ENCODE measurements at regions not wholly inside any gene's neighbourhood (a gene's known extent, or its start where the extent isn't known, plus 50 kb on each side); places are given as distances from the start of the nearest gene placed in this dataset.

DNA sequence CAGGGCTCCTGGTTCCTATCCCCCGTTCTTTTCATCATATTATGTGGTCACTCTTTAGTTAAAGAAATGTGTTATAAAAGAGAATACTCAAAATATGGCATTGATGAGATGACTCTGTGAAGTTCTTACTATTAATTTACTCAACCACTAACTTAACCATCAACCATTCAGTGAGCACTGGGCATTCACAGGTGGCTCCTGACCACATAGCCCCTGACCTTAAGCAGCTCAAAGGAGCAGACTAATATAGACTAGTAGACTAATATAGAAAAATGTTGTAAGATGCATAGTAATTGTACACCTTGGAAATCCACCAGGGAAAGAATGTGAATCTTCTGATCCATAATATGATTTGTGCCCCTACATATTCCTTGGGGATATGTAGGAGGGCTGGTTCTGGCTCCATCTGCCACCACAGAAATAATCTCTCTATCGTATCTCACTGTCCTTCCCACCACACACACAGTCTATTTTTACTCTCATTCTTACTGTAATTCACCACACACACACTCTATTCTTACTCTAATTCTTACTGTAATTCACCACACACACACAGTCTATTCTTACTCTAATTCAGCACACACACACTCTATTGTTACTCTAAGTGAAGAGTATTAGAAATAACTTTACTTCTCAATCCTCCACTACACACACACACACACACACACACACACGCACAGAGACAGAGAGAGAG is 188.9 kb upstream of the ITGA4 start:
- Histone ChIP-seq H3K4me3 (no peak overlapping the region), H3K9me3 (no peaks in the 10 kb centered on the region), H3K36me3 (no peaks in the 10 kb centered on the region), H3K4me1 (no peaks in the 10 kb centered on the region), H3K27me3 (no peaks in the 10 kb centered on the region), H3K27ac (no peak overlapping the region)
- TF ChIP-seq, protein P1, sequence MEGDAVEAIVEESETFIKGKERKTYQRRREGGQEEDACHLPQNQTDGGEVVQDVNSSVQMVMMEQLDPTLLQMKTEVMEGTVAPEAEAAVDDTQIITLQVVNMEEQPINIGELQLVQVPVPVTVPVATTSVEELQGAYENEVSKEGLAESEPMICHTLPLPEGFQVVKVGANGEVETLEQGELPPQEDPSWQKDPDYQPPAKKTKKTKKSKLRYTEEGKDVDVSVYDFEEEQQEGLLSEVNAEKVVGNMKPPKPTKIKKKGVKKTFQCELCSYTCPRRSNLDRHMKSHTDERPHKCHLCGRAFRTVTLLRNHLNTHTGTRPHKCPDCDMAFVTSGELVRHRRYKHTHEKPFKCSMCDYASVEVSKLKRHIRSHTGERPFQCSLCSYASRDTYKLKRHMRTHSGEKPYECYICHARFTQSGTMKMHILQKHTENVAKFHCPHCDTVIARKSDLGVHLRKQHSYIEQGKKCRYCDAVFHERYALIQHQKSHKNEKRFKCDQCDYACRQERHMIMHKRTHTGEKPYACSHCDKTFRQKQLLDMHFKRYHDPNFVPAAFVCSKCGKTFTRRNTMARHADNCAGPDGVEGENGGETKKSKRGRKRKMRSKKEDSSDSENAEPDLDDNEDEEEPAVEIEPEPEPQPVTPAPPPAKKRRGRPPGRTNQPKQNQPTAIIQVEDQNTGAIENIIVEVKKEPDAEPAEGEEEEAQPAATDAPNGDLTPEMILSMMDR (IDR thresholded peaks at IDR 0.05): no peak
- no peak for DNase-seq
- intact Hi-C loops (cut with DNase I; ENCODE audit: low total_unique reads): no loop called here

DNA sequence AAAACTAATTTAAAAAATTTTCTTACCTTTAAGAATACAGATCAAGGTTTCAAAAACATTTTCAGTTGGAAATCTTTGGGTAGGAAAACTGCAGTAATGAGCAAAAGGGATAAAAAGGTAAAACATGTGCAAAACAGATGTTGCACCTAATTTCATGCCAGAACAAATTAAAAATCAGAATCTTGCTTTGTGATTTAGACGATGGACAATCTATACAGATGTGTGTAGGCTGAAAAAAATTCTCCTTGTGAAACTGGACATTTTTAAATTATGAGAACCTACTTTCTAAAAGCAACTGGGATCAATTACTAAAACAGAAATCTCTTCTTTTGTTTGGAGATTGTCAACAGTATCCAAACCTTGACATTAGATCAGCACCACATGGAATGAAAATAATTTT is 183.2 kb upstream of the ITGA4 start:
- Histone ChIP-seq H3K27me3 (no peaks in the 10 kb centered on the region), H3K4me1 (no peaks in the 10 kb centered on the region), H3K27ac (no peak overlapping the region), H3K4me3 (no peak overlapping the region), H3K9me3 (no peaks in the 10 kb centered on the region), H3K36me3 (no peaks in the 10 kb centered on the region)
- TF ChIP-seq, protein P1 (IDR thresholded peaks at IDR 0.05): no peak
- DNase-seq: no peak
- intact Hi-C loops (cut with DNase I; ENCODE audit: low total_unique reads): no loop called here

DNA sequence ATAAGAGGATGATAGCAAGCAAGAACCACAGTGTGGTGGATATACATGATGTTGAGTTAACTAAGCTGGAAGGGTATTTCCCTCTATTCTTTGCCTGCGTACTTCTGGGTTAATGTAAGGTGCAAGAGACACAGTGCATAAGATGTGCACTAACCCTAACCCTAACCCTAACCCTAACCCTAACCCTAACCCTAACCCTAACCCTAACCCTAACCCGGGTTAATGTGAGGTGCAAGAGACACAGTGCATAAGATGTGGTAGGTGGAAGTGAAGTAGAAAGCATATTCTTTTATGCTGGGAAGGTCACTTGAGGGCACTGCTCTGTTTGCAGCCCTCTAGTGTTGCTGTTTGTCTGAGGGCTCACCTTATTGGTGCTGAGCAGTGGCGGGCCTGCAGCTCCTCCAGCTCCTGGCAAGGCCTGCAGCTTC is 181.5 kb upstream of the ITGA4 start:
- Histone ChIP-seq H3K4me3 (no peak overlapping the region), H3K36me3 (no peaks in the 10 kb centered on the region), H3K27me3 (no peaks in the 10 kb centered on the region), H3K4me1 (no peaks in the 10 kb centered on the region), H3K27ac (no peak overlapping the region), H3K9me3 (no peaks in the 10 kb centered on the region)
- DNase-seq: no peak
- intact Hi-C loops (cut with DNase I; ENCODE audit: low total_unique reads): no loop called here
- TF ChIP-seq, protein P1 (IDR thresholded peaks at IDR 0.05): no peak

DNA sequence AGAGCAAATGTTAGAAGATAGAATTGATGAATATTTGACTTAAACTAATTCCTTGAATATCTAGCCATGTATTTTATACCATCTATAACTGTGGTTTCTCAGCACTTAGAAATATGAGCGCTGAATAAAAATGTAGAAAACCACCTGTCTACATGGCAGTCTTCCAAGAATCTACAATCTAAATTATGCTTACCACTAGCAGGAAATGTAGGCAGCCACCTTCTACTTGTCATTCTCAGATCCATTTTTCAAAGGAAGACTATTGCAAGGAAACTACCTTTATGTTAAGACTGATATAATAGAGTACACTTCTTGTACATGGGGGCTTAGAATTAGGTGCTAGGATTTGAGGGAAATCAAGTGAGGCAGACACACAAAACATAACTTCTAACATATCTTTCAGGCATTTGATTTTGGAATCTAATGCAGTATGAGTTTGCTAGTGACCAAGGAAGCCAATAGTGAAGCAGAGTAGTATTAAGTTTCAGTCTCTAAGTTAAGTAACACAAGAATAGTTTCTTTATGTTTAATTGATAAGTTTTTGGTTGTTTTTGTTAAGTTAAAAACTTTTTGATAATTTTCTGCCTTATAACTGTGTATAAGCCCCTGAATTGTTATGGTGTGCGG is 175.9 kb upstream of the ITGA4 start:
- intact Hi-C loops (cut with DNase I; ENCODE audit: low total_unique reads): no loop called here
- TF ChIP-seq, protein P1 (IDR thresholded peaks at IDR 0.05): no peak

DNA sequence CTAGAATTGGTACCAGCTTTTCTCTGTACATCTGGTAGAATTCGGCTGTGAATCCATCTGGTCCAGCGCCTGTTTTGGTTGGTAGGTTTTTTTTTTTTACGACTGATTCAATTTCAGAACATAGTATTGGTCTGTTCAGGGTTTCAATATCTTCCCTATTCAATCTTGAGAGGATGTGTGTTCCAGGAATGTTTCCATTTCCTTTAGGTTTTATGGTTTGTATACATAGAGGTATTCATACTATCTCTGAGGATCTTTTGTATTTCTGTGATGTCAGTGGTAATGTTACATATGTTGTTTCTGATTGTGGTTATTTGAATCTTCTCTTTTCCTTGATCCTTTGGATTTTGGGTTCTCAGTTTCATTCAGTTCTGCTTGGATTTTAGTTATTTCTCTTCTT is 172.1 kb upstream of the ITGA4 start:
- intact Hi-C loops (cut with DNase I; ENCODE audit: low total_unique reads): no loop called here
- TF ChIP-seq, protein P1 (IDR thresholded peaks at IDR 0.05): no peak
- H3K9me3 ChIP-seq: no peaks in the 10 kb centered on the region
- no peak overlapping the region for H3K27ac ChIP-seq
- H3K4me1 ChIP-seq: no peaks in the 10 kb centered on the region
- no peaks in the 10 kb centered on the region for H3K27me3 ChIP-seq
- no peaks in the 10 kb centered on the region for H3K36me3 ChIP-seq
- H3K4me3 ChIP-seq: no peak overlapping the region
- DNase-seq: no peak

More for the DNA sequence above, 175.9 kb upstream of the ITGA4 start:
- Histone ChIP-seq H3K36me3 (no peaks in the 10 kb centered on the region), H3K4me1 (no peaks in the 10 kb centered on the region), H3K27me3 (no peaks in the 10 kb centered on the region), H3K9me3 (no peaks in the 10 kb centered on the region), H3K27ac (no peak overlapping the region), H3K4me3 (no peak overlapping the region)
- no peak for DNase-seq

Measured in tibial artery (tissue), 4 donors.